GM19397 (cell line): ENCODE measurements at regions not wholly inside any gene's neighbourhood (a gene's known extent, or its start where the extent isn't known, plus 50 kb on each side); places are given as distances from the start of the nearest gene placed in this dataset.
A peak's percentile ranks its signal among the peaks of the same experiment; 100 is the strongest.

Experiments
- ATAC-seq: cut with Tn5 transposase; IDR thresholded peaks from one replicate; pipeline ENCODE4 v1.9.1; 2021; ENCODE audit warnings: mild to moderate bottlenecking, moderate library complexity; ENCODE audit not compliant: unreplicated experiment

GRCh38 chr2:43171789-43172188 lies 54.6 kb downstream of the ZFP36L2 start:
- ATAC-seq, result no peak

- ATAC-seq, result no peak
These were observed 55.9 kb downstream of the ZFP36L2 start for GRCh38 chr2:43170405-43171105.

- ATAC-seq, result no peak
These were observed 56.4 kb downstream of the ZFP36L2 start for GRCh38 chr2:43169987-43170386.

DNA sequence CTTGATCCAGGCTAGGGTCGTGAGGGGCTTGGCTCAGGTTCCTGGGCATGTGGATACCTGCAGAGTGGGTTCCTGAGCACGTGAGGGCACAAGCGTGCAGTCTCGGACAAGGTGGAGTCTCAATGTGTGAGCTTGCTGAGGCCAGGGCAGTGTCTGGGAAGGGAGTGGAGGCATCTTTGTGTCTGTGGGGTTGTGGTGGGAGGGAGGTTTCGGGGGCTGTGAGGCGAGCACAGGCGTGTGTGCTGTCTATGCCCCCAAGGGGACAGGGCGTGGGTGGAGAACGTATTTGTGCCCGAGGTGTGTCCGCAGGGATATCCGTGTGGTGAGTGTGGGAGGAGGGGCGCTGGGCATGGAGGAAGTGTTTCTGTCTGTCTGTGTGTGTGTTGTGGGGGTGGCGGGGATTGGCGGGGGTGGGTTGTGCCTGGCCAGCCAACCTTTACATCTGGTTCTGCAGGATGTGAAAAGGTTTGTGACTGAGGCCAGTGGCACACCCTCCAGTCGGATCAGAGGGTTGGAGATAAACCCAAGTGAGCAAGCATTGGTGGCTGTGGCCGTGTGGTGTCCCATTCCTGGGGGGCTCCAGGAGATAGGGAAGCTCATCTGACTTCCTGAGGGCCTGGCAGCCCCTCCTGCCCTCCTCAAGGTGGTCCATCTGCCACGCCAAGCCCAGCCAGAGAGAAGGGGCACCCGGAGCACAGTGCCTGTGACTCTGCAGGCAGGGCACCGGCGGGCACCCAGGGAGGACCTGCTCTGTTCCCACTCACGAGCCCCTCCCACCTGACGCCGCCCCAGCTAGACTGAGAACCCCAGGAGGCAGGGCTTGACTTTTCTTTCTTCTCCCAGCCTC lies 57.1 kb downstream of the ZFP36L2 start:
- peak; percentile 42 for ATAC-seq

- ATAC-seq, result no peak
These were observed 58.4 kb downstream of the ZFP36L2 start for GRCh38 chr2:43168016-43168369.

GRCh38 chr2:43165378-43166069 lies 60.9 kb downstream of the ZFP36L2 start:
- no peak for ATAC-seq

GRCh38 chr2:43164686-43165085 lies 61.7 kb downstream of the ZFP36L2 start:
- no peak for ATAC-seq

DNA sequence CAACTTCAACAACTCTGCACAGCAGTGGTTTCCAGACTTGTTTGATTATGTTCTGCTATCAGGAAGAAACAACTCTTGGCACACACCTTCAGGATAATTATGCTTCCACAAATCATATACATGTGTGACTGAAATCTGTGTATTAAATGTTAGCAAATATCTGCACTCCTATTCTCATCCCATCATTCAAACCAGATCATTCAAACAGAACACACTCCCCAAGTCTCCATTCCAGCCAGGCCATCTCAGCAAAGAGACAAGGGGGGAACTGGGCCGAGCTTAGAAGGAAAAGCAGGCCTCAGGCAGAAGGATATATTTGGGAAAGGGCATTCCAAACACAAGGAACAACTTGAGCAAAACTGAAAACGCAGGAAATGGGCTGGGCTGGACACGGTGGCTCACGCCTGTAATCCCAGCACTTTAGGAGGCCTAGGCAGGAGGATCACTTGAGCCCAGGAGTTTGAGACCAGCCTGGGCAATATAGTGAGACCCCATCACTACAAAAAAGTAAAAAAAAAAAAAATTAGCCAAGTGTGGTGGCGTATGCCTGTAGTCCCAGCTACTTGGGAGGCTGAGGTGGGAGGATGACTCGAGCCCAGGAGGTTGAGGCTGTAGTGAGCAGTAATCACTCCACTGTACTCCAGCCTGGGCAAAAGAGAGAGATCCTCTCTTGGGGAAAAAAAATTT lies 62.7 kb downstream of the ZFP36L2 start:
- no peak for ATAC-seq

GRCh38 chr2:43162511-43162776 lies 64.0 kb downstream of the ZFP36L2 start:
- ATAC-seq, result no peak

- no peak for ATAC-seq
These were observed 64.5 kb downstream of the ZFP36L2 start for GRCh38 chr2:43161650-43162510.

DNA sequence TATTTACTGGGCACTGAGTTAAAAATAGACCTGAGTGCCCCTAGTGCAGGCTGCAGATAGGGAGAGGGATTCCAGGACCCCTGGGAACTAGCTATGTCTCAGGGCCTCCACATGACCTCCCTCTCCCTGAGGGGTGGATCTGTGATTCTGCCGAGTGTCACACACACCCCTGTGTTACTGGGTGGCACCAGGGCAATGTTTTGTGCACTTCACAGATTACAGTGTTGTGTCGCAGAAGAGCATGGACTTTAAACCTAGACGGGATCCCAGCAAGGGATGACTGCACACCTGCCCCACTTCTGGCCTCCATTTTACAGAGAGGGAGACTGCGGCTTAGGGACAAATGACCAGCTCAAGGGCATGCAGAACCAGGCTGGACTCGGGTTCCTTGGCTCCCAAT lies 65.6 kb downstream of the ZFP36L2 start:
- ATAC-seq, result no peak

DNA sequence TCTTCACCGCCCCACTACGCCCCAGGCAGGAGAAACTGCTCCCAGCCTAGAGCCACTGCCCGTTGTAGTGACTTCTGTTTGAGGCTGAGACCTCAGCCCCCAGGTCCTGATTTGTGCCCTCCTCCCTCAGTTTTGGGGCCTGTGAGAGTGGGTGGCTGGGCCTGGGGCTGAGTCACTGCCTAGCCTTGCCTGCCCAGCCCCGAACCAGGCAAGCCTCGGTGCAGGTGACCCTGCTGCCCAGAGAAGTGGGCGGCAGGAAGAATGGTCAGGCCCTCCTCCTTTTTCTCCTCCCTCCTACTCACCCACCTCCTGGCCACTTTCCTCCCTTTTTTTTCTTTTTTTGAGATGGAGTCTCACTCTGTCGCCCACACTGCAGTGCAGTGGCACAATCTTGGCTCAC lies 66.6 kb downstream of the ZFP36L2 start:
- ATAC-seq, result no peak

DNA sequence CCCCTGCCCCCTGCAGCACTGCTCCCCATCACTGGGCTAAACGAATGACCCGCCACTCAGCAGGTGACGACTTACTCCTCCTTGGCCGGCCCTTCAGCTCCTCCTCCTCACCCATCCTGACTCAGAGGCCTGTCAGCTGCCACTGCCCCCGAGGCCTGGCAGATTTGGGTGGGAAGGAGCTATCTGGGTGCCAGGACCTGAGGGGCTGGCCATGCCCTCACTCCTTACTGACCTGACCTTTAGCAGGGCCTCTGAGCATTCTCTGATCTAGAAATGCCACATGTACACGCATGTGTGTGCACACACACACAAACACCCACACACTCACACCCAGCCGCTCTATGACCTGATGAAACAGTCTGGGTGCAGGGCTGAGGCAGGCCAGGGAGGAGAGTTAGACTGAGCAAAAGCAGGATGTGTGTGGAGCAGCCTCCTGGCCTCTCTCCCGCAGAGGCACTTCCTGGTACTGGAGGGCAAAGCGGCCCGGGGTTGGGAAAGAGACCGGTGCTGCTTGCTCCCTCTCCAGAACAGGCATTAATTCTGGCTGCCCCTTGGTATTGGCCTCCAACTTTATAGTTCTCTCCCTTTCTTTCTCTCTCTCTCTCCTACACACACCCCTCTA lies 68.0 kb downstream of the ZFP36L2 start:
- ATAC-seq, result peak; percentile 3

GRCh38 chr2:43157506-43158246 lies 68.7 kb downstream of the ZFP36L2 start:
- ATAC-seq, result no peak

DNA sequence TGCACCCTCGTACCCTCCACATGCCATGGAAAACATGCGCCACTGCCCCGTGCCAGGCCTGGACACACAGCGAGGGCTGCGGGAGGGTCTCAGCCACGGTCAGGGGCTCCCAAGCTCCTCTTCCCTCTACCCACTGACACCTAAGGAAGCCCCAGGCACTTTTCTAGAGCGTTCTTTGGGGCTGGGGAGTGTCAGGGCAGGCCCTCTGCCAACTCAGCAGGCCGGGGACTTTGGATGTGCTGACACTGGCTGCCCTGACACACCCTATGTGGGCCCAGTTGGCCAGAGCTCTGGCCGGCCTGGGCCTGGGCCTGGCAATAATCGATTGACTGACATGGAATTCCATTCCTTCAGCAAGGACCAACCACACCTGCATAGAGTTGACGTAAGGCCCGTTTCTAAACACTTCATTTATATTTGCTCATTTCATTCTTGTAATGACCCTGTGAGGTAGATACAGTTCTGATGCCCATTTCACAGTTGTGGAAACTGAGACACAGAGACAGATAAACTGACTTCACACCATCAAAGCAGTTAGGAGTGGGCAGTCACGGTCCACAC lies 70.5 kb downstream of the ZFP36L2 start:
- no peak for ATAC-seq

DNA sequence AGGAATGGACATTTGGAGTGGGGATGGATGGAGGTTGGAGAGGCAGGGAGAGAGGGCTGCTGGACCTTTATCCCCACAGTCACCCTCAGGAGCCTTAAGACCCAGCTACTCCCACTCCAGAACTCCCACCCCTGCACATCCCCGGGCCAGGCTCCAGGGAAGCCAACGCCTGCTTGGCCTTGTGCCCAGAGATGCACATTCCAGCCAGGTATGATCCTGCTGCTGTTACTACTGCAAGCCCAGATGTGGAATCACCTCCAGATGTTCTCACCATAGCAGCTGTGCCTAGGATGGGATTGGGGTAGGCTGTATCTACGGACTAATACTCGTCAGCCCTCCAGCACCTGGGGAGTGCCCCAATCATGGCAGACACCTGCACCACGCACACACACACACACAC lies 71.7 kb downstream of the ZFP36L2 start:
- ATAC-seq, result no peak

GRCh38 chr2:43152741-43153647 lies 73.4 kb downstream of the ZFP36L2 start:
- no peak for ATAC-seq

- no peak for ATAC-seq
These were observed 74.2 kb downstream of the ZFP36L2 start for GRCh38 chr2:43152186-43152585.
